Stomach (tissue), 8 donors: ENCODE measurements at regions not wholly inside any gene's neighbourhood (a gene's known extent, or its start where the extent isn't known, plus 50 kb on each side); places are given as distances from the start of the nearest gene placed in this dataset.
A peak's percentile ranks its signal among the peaks of the same experiment; 100 is the strongest.

ENCODE experiments used
- DNase-seq, 2 donors: peaks; one replicate each; pipeline versions ENCODE4 v3.0.0 to v3.0.0-alpha.2; 2013 to 2019
- H3K27ac ChIP-seq, 5 donors: fragments of 200-600 bp in 4 of 5; sonication (generic) in 4 of 5; one replicate each; pipeline ENCODE4 v1.5.1; 2013 to 2019; ENCODE audit warnings: mild to moderate bottlenecking in 1 of 5, moderate library complexity in 1 of 5
- H3K27me3 ChIP-seq, 3 donors: fragments of 200-600 bp; sonication (generic); one replicate each; pipeline ENCODE4 v1.5.1; 2017 to 2019; ENCODE audit warnings: mixed run types in 1 of 3
- H3K36me3 ChIP-seq, 4 donors: fragments of 200-600 bp; sonication (generic); 1 replicate in 3 of 4; 2 replicates in 1 of 4; pipeline ENCODE4 v1.5.1; 2016 to 2019
- H3K4me1 ChIP-seq, 4 donors: fragments of 200-600 bp; sonication (generic); one replicate each; pipeline ENCODE4 v1.5.1; 2016 to 2019
- H3K4me3 ChIP-seq, 4 donors: fragments of 200-600 bp; sonication (generic) in 3 of 4; one replicate each; pipeline ENCODE4 v1.5.1; 2016 to 2019; ENCODE audit warnings: mild to moderate bottlenecking in 1 of 4
- H3K9me3 ChIP-seq, 4 donors: fragments of 200-600 bp; sonication (generic); one replicate each; pipeline ENCODE4 v1.5.1; 2016 to 2019
- EP300 ChIP-seq: sonication (generic); formaldehyde crosslinking; IDR thresholded peaks from one replicate; pipeline ENCODE4 v1.6.1; 2017; ENCODE audit warnings: antibody characterized with exemption
- POLR2A ChIP-seq, 4 donors: fragments of 450-650 bp; IDR thresholded peaks; one replicate each; pipeline ENCODE4 v1.6.1; 2016; ENCODE audit warnings: antibody characterized with exemption in 4 of 4, control low read depth in 2 of 4, mild to moderate bottlenecking in 1 of 4, moderate library complexity in 1 of 4
- POLR2AphosphoS5 ChIP-seq, 3 donors: sonication (generic); formaldehyde crosslinking; IDR thresholded peaks; one replicate each; pipeline ENCODE4 v1.6.1; 2016; ENCODE audit warnings: antibody characterized with exemption in 3 of 3
- WGBS, 5 donors: extraction: QIAGEN DNeasy Blood & Tissue Kit in 3 of 5; methylation state at CpG; one replicate each; pipeline versions ENCODE4 v1.1.5 to v1.1.7; 2013 to 2018; 5-methylcytosine and 5-hydroxymethylcytosine counted together
- intact Hi-C: fragments of 100-400 bp; cut with DNase I; formaldehyde crosslinking; loops from one replicate; pipeline ENCODE4 v1.15.1; 2023; ENCODE audit warnings: low total_unique reads
- TF ChIP-seq, protein P1 (sequence below), 7 experiments: fragments of 450-650 bp in 4 of 7; fragments of 200-600 bp in 3 of 7; sonication (generic) in 3 of 7; IDR thresholded peaks; one replicate each; pipeline ENCODE4 v1.5.1; 2016 to 2019; ENCODE audit warnings: antibody characterized with exemption in 7 of 7, control low read depth in 2 of 7, mild to moderate bottlenecking in 1 of 7
- donor health status: healthy with polysubstance abuse.
- donor health status: Bipolar disorder and iron deficiency.
- donor health status: healthy.

DNA sequence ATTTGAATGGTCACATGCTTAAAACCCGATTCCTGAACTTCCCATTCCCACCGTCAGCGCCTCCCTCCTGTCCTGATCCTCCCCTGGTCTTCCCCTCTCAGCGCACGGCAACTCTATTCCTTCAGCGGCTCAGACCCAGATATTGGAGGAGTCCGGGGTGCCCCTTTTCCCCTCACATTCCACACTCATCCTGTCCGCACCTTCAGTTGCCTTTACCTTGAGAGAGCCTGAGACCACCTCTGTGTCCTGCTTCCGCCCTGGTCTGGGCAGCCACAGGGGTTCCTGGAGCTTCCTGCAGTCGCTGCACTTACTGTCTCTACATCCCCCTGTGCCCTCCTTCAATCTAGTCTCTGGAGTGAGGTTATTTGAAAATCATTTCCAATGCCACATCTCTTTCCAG, 193.4 kb downstream of the BCAS1 start:
- no peaks in the 10 kb centered on the region for H3K27me3 ChIP-seq
- 90 to 97% (median 95%) methylated on average over 10 of the region's 10 CpGs for WGBS, 5 donors
- no peak overlapping the region for H3K27ac ChIP-seq
- intact Hi-C loops, result no loop called here
- peaks cover 0 to 15% (median 9%) of the 10 kb centered on the region in 4 donors for H3K4me1 ChIP-seq
- DNase-seq, result no peak
- H3K4me3 ChIP-seq, result no peak overlapping the region
- H3K9me3 ChIP-seq, result no peaks in the 10 kb centered on the region
- TF ChIP-seq, protein P1, sequence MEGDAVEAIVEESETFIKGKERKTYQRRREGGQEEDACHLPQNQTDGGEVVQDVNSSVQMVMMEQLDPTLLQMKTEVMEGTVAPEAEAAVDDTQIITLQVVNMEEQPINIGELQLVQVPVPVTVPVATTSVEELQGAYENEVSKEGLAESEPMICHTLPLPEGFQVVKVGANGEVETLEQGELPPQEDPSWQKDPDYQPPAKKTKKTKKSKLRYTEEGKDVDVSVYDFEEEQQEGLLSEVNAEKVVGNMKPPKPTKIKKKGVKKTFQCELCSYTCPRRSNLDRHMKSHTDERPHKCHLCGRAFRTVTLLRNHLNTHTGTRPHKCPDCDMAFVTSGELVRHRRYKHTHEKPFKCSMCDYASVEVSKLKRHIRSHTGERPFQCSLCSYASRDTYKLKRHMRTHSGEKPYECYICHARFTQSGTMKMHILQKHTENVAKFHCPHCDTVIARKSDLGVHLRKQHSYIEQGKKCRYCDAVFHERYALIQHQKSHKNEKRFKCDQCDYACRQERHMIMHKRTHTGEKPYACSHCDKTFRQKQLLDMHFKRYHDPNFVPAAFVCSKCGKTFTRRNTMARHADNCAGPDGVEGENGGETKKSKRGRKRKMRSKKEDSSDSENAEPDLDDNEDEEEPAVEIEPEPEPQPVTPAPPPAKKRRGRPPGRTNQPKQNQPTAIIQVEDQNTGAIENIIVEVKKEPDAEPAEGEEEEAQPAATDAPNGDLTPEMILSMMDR (IDR thresholded peaks at IDR 0.05), result no peak
- TF ChIP-seq EP300 (no peak), POLR2AphosphoS5 (IDR thresholded peaks at IDR 0.05) (no peak), POLR2A (IDR thresholded peaks at IDR 0.05) (no peak)
- H3K36me3 ChIP-seq, result no peaks in the 10 kb centered on the region

DNA sequence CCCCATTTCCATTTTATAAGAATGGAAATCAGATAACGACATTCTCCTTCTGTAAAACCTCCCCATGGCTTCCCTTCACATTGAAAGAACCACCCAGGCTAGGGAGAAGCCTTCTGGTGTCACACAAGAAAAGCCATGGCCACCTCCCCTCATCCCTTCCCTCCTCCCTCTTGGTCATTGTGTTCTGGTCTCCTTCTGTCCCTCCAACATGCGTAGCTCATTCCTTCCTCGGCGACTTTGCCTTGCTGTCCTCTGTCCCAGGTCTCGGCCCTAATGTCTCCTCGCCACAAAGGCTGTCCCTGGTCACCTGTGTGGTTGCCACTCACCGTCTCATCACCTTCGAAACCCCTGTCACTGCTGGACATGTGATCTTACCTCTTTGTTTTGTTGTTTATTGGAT, 193.9 kb downstream of the BCAS1 start:
- Histone ChIP-seq H3K9me3 (no peaks in the 10 kb centered on the region), H3K4me3 (no peak overlapping the region), H3K27me3 (no peaks in the 10 kb centered on the region), H3K4me1 (peaks cover 0 to 18% (median 11%) of the 10 kb centered on the region in 4 donors), H3K27ac (no peak overlapping the region), H3K36me3 (no peaks in the 10 kb centered on the region)
- intact Hi-C loops, result no loop called here
- TF ChIP-seq, protein P1 (IDR thresholded peaks at IDR 0.05), result no peak
- TF ChIP-seq POLR2AphosphoS5 (IDR thresholded peaks at IDR 0.05) (no peak), POLR2A (IDR thresholded peaks at IDR 0.05) (no peak), EP300 (no peak)
- WGBS, 5 donors, result 88 to 96% (median 95%) methylated on average over 8 of the region's 8 CpGs
- no peak for DNase-seq

DNA sequence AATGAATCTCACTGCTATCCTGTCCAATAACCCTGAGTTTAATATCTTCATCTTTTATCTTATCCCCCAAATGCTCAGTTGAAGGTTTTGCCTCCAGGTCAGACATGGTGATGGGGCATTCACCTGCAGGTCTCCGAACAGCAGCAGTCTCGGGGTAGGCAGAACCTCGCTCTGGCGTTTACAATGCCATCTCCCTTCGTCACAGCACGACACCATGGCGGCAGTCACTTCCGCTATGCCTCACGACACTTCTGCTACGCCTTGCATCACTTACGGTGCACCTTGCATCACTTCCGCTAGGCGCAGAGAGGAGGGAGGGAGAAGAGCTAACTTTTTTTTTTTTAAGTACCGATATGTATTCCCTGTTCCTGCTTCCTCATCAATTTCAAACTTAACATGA, 194.9 kb downstream of the BCAS1 start:
- no peaks in the 10 kb centered on the region for H3K36me3 ChIP-seq
- no peaks in the 10 kb centered on the region for H3K9me3 ChIP-seq
- peaks cover 0 to 26% (median 14%) of the 10 kb centered on the region in 4 donors for H3K4me1 ChIP-seq
- H3K27me3 ChIP-seq, result no peaks in the 10 kb centered on the region
- no peak for TF ChIP-seq EP300
- no peak for TF ChIP-seq POLR2A (IDR thresholded peaks at IDR 0.05)
- TF ChIP-seq, protein P1 (IDR thresholded peaks at IDR 0.05), result no peak
- no peak for TF ChIP-seq POLR2AphosphoS5 (IDR thresholded peaks at IDR 0.05)
- H3K27ac ChIP-seq, result peak overlapping the region in 1 of 5 donors; percentile 35
- intact Hi-C loops, result no loop called here
- 93 to 96% (median 95%) methylated on average over 14 of the region's 14 CpGs for WGBS, 5 donors
- no peak overlapping the region for H3K4me3 ChIP-seq
- peak in 1 of 2 donors; percentile 36 for DNase-seq

DNA sequence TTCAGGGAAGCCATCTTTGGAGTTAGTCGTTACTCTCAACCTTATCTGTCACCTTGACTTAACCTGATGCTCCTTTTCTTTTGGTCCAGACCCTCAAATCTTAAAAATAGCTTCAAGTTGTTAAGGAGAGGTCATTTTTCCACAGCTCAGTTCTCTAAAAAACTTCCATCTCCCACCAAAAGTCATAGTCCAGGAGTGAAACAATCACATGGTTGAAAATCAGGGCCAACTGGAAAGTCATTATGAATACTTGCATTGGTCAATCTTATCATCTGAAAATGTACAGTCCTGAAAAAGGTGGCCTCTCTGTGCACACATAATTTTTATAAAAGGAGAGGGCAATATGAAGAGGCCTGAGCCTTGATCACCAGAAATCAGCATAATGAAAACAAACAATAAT, 195.7 kb downstream of the BCAS1 start:
- Histone ChIP-seq H3K27ac (no peak overlapping the region), H3K4me3 (no peak overlapping the region), H3K4me1 (peaks cover under 1 to 34% (median 21%) of the 10 kb centered on the region in 4 donors), H3K27me3 (no peaks in the 10 kb centered on the region), H3K36me3 (no peaks in the 10 kb centered on the region), H3K9me3 (no peaks in the 10 kb centered on the region)
- intact Hi-C loops, result no loop called here
- DNase-seq, result no peak
- 91 to 100% (median 92%) methylated on average over 1 of the region's 1 CpG for WGBS, 5 donors
- TF ChIP-seq POLR2AphosphoS5 (IDR thresholded peaks at IDR 0.05) (no peak), EP300 (no peak), POLR2A (IDR thresholded peaks at IDR 0.05) (no peak)
- TF ChIP-seq, protein P1 (IDR thresholded peaks at IDR 0.05), result no peak
